Ishikawa (cell line): ENCODE measurements at regions not wholly inside any gene's neighbourhood (a gene's known extent, or its start where the extent isn't known, plus 50 kb on each side); places are given as distances from the start of the nearest gene placed in this dataset.

Experiments
- CEBPB ChIP-seq: IDR thresholded peaks from 2 replicates; pipeline ENCODE4 v1.6.1; 2012
- CREB1 ChIP-seq: IDR thresholded peaks from 2 replicates; pipeline ENCODE4 v1.6.1; 2012; ENCODE audit warnings: low read depth
- EGR1 ChIP-seq: IDR thresholded peaks from 2 replicates; pipeline ENCODE4 v1.6.1; 2012
- EP300 ChIP-seq: IDR thresholded peaks from 2 replicates; pipeline ENCODE4 v1.6.1; 2012; ENCODE audit warnings: borderline replicate concordance
- FOXM1 ChIP-seq: IDR thresholded peaks from 2 replicates; pipeline ENCODE4 v1.6.1; 2012; ENCODE audit warnings: low read depth, borderline replicate concordance
- NFIC ChIP-seq: IDR thresholded peaks from 2 replicates; pipeline ENCODE4 v1.6.1; 2012
- RAD21 ChIP-seq: IDR thresholded peaks from 2 replicates; pipeline ENCODE4 v1.6.1; 2012; ENCODE audit warnings: low read depth
- TAF1 ChIP-seq: IDR thresholded peaks from 2 replicates; pipeline ENCODE4 v1.6.1; 2012; ENCODE audit warnings: low read depth, mild to moderate bottlenecking
- TCF12 ChIP-seq: IDR thresholded peaks from 2 replicates; pipeline ENCODE4 v1.6.1; 2012; ENCODE audit warnings: low read depth
- TEAD4 ChIP-seq: IDR thresholded peaks from 2 replicates; pipeline ENCODE4 v1.6.1; 2012
- YY1 ChIP-seq: IDR thresholded peaks from 2 replicates; pipeline ENCODE4 v1.6.1; 2012; ENCODE audit warnings: low read depth
- ZBTB7A ChIP-seq: IDR thresholded peaks from 2 replicates; pipeline ENCODE4 v1.6.1; 2012; ENCODE audit warnings: low read depth
- TF ChIP-seq, protein P1 (sequence below): IDR thresholded peaks from 2 replicates; pipeline ENCODE4 v1.6.1; 2012; ENCODE audit warnings: low read depth, mild to moderate bottlenecking
- TF ChIP-seq, protein P2 (sequence below): IDR thresholded peaks from 2 replicates; pipeline ENCODE4 v1.6.1; 2012
- TF ChIP-seq, protein P3 (sequence below): IDR thresholded peaks from 2 replicates; pipeline ENCODE4 v1.6.1; 2012

DNA sequence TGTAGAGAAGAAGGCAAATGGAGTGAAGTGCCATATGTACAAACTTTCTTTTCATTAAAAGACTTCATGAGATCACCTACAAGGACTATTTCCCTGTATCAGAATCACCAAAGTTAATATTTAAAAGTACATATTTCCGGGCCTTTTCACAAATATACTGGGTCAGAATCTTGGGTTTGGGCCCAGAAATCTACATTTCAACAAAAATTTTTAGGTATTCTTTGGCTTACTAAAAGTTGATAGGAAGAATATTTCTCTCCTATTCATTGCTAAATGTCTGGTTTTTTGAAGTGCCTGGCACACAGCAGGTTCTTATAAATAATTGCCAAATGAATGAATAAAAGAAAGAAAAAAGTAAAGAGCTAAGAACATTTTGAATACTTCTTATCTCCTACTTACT is 843.8 kb upstream of the ACVR2A start:
- no peak for TF ChIP-seq TEAD4
- TF ChIP-seq, protein P1, sequence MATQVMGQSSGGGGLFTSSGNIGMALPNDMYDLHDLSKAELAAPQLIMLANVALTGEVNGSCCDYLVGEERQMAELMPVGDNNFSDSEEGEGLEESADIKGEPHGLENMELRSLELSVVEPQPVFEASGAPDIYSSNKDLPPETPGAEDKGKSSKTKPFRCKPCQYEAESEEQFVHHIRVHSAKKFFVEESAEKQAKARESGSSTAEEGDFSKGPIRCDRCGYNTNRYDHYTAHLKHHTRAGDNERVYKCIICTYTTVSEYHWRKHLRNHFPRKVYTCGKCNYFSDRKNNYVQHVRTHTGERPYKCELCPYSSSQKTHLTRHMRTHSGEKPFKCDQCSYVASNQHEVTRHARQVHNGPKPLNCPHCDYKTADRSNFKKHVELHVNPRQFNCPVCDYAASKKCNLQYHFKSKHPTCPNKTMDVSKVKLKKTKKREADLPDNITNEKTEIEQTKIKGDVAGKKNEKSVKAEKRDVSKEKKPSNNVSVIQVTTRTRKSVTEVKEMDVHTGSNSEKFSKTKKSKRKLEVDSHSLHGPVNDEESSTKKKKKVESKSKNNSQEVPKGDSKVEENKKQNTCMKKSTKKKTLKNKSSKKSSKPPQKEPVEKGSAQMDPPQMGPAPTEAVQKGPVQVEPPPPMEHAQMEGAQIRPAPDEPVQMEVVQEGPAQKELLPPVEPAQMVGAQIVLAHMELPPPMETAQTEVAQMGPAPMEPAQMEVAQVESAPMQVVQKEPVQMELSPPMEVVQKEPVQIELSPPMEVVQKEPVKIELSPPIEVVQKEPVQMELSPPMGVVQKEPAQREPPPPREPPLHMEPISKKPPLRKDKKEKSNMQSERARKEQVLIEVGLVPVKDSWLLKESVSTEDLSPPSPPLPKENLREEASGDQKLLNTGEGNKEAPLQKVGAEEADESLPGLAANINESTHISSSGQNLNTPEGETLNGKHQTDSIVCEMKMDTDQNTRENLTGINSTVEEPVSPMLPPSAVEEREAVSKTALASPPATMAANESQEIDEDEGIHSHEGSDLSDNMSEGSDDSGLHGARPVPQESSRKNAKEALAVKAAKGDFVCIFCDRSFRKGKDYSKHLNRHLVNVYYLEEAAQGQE: no peak
- TF ChIP-seq, protein P2, sequence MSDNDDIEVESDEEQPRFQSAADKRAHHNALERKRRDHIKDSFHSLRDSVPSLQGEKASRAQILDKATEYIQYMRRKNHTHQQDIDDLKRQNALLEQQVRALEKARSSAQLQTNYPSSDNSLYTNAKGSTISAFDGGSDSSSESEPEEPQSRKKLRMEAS: no peak
- no peak for TF ChIP-seq CREB1
- no peak for TF ChIP-seq ZBTB7A
- no peak for TF ChIP-seq EP300
- TF ChIP-seq FOXM1: no peak
- no peak for TF ChIP-seq NFIC
- TF ChIP-seq, protein P3, sequence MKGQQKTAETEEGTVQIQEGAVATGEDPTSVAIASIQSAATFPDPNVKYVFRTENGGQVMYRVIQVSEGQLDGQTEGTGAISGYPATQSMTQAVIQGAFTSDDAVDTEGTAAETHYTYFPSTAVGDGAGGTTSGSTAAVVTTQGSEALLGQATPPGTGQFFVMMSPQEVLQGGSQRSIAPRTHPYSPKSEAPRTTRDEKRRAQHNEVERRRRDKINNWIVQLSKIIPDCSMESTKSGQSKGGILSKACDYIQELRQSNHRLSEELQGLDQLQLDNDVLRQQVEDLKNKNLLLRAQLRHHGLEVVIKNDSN: no peak
- TF ChIP-seq EGR1: no peak
- TF ChIP-seq TAF1: no peak

DNA sequence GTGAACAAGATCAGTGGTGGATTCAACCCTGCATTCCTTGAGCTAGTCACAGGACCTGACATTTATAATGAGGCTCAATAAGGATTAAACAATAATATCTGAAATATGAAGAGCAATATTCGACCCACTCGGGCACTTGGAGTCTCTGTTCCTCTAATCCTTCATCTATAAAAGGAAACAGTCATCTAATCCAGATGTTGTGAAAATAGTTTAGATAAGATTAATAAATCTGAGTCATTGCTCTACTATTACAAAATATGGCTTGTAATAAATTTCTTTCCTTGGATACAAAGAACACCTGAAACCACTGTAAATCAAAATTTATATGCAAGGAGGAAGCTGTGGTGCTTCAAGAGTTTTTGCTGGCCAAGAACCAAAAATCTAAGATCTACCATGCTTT is 846.9 kb upstream of the ACVR2A start:
- TF ChIP-seq TEAD4 (no peak), RAD21 (no peak), TAF1 (no peak), ZBTB7A (no peak)
- TF ChIP-seq, protein P1: no peak
- TF ChIP-seq, protein P3: no peak

DNA sequence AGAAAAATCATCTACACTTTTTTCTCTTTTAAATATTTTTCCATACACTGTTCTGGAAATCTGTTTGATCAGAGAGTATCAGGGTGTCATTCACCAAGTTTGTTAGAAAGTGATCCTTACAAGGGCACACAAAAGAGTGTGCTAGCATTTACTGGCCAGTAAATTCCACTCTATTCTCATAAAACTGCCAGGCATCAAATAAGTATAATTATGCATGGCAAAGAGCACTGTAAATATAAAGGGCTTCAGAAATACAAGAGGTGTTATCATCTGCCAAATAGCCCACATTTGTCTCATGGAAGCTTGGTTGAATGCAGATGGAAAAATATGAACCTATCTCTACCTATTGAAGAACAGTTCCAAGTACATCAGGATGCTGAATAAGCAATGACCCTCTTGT is 847.3 kb upstream of the ACVR2A start:
- TF ChIP-seq NFIC: no peak
- TF ChIP-seq TAF1: no peak
- no peak for TF ChIP-seq YY1
- TF ChIP-seq, protein P1: no peak
- TF ChIP-seq TEAD4: no peak
- TF ChIP-seq, protein P3: no peak
- TF ChIP-seq TCF12: no peak
- TF ChIP-seq EGR1: no peak
- TF ChIP-seq EP300: no peak
- no peak for TF ChIP-seq ZBTB7A

DNA sequence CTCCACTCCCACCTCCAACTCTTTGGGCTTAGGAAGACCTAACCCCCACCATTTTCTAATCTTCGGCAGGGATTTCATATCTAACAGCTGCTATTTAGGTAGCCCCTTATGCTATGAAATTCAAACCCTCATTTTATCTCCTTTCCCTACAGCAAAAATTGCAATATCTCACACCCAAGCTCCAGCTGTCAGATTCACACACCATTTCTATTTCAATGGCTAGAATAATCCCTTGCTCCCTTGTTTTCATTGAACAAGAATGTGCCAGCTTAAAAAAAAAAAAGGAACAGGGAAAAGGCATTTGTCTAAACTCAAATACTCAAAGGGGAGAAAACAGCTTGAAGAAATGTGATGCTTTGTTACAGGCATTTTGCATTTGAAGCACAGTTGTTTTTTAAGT is 850.6 kb upstream of the ACVR2A start:
- TF ChIP-seq FOXM1 (no peak), TAF1 (no peak), TCF12 (no peak), YY1 (no peak), TEAD4 (no peak), ZBTB7A (no peak), EGR1 (no peak), RAD21 (no peak), NFIC (no peak), CEBPB (no peak), CREB1 (no peak), EP300 (no peak)
- TF ChIP-seq, protein P1: no peak
- TF ChIP-seq, protein P2: no peak
- TF ChIP-seq, protein P3: no peak
